Brain microvascular endothelial cell (primary cell): ENCODE measurements at regions not wholly inside any gene's neighbourhood (a gene's known extent, or its start where the extent isn't known, plus 50 kb on each side); places are given as distances from the start of the nearest gene placed in this dataset.

Experiments used
- DNase-seq: peaks from one replicate; pipeline ENCODE4 v3.0.0-alpha.2; 2020
- H3K27ac ChIP-seq: fragments of 250-450 bp; sonication (Bioruptor Pico); 2 replicates; pipeline ENCODE4 v1.5.1; 2020; ENCODE audit warnings: mild to moderate bottlenecking, moderate library complexity
- H3K27me3 ChIP-seq: fragments of 250-450 bp; sonication (Bioruptor Pico); replicated peaks from 2 replicates; pipeline ENCODE4 v1.5.1; 2020; ENCODE audit warnings: mild to moderate bottlenecking
- H3K36me3 ChIP-seq: fragments of 250-450 bp; sonication (Bioruptor Pico); replicated peaks from 2 replicates; pipeline ENCODE4 v1.5.1; 2020; ENCODE audit warnings: mild to moderate bottlenecking
- H3K4me3 ChIP-seq: 2 replicates; pipeline ENCODE4 v1.5.1; 2011; ENCODE audit warnings: low read depth, mild to moderate bottlenecking, control low read depth, low read length, moderate library complexity
- CTCF ChIP-seq: IDR thresholded peaks from 2 replicates; pipeline ENCODE4 v1.5.1; 2011; ENCODE audit warnings: low read depth, mild to moderate bottlenecking, moderate library complexity, low read length, control low read depth, inconsistent platforms; ENCODE audit errors: missing control alignments
- in situ Hi-C: cut with HindIII; loops from 2 replicates; pipeline ENCODE4 v1.10.0; 2017; ENCODE audit warnings: low sequenced_read_pairs, low pct_ligation_motif_present

GRCh38 chr10:130983749-130984148, 327.8 kb downstream of the TCERG1L start:
- no peak for TF ChIP-seq CTCF
- H3K36me3 ChIP-seq = no peaks in the 10 kb centered on the region
- H3K27ac ChIP-seq = no peak overlapping the region
- in situ Hi-C loops = no loop called here
- DNase-seq = no peak
- H3K4me3 ChIP-seq = no peak overlapping the region
- H3K27me3 ChIP-seq = no peaks in the 10 kb centered on the region

GRCh38 chr10:130984686-130985085, 326.8 kb downstream of the TCERG1L start:
- H3K4me3 ChIP-seq = no peak overlapping the region
- in situ Hi-C loops = no loop called here
- no peak overlapping the region for H3K27ac ChIP-seq
- DNase-seq = no peak
- H3K27me3 ChIP-seq = no peaks in the 10 kb centered on the region
- TF ChIP-seq CTCF = no peak
- H3K36me3 ChIP-seq = no peaks in the 10 kb centered on the region

- no peaks in the 10 kb centered on the region for H3K36me3 ChIP-seq
- no peaks in the 10 kb centered on the region for H3K27me3 ChIP-seq
- TF ChIP-seq CTCF = no peak
- H3K4me3 ChIP-seq = no peak overlapping the region
- no peak overlapping the region for H3K27ac ChIP-seq
- in situ Hi-C loops = no loop called here
- no peak for DNase-seq
Observed at GRCh38 chr10:130985158-130985753, 326.3 kb downstream of the TCERG1L start.

- in situ Hi-C loops = no loop called here
- no peak for DNase-seq
- no peak for TF ChIP-seq CTCF
- Histone ChIP-seq H3K4me3 (no peak overlapping the region), H3K27me3 (no peaks in the 10 kb centered on the region), H3K36me3 (no peaks in the 10 kb centered on the region), H3K27ac (no peak overlapping the region)
Observed at GRCh38 chr10:130986846-130987245, 324.7 kb downstream of the TCERG1L start.

- H3K36me3 ChIP-seq = no peaks in the 10 kb centered on the region
- in situ Hi-C loops = no loop called here
- TF ChIP-seq CTCF = no peak
- no peak for DNase-seq
- H3K27me3 ChIP-seq = no peaks in the 10 kb centered on the region
- no peak overlapping the region for H3K4me3 ChIP-seq
- no peak overlapping the region for H3K27ac ChIP-seq
Observed at GRCh38 chr10:130987401-130987800, 324.1 kb downstream of the TCERG1L start.

- Histone ChIP-seq H3K36me3 (no peaks in the 10 kb centered on the region), H3K4me3 (no peak overlapping the region), H3K27ac (no peak overlapping the region), H3K27me3 (no peaks in the 10 kb centered on the region)
- no peak for TF ChIP-seq CTCF
- DNase-seq = no peak
- in situ Hi-C loops = no loop called here
Observed at GRCh38 chr10:130989670-130990232, 321.8 kb downstream of the TCERG1L start.
